Sigmoid colon (tissue), 6 donors: ENCODE measurements at regions not wholly inside any gene's neighbourhood (a gene's known extent, or its start where the extent isn't known, plus 50 kb on each side); places are given as distances from the start of the nearest gene placed in this dataset.

Experiments
- DNase-seq: peaks from one replicate; pipeline ENCODE4 v3.0.0-alpha.2; 2019
- H3K27ac ChIP-seq, 4 donors: fragments of 200-600 bp; sonication (generic); one replicate each; pipeline ENCODE4 v1.5.1; 2016 to 2019; ENCODE audit warnings: mild to moderate bottlenecking in 1 of 4
- H3K27me3 ChIP-seq, 3 donors: fragments of 200-600 bp; sonication (generic); one replicate each; pipeline ENCODE4 v1.5.1; 2019; ENCODE audit warnings: mild to moderate bottlenecking in 1 of 3
- H3K36me3 ChIP-seq, 4 donors: fragments of 200-600 bp; sonication (generic); one replicate each; pipeline ENCODE4 v1.5.1; 2016 to 2019
- H3K4me1 ChIP-seq, 4 donors: fragments of 200-600 bp; sonication (generic); one replicate each; pipeline ENCODE4 v1.5.1; 2017 to 2019
- H3K4me3 ChIP-seq, 4 donors: fragments of 200-600 bp; sonication (generic); one replicate each; pipeline ENCODE4 v1.5.1; 2017 to 2019; ENCODE audit warnings: mild to moderate bottlenecking in 2 of 4, moderate library complexity in 1 of 4
- H3K9me3 ChIP-seq, 4 donors: fragments of 200-600 bp in 3 of 4; sonication (generic) in 3 of 4; one replicate each; pipeline versions ENCODE4 v1.5.1 to v1.6.1; 2013 to 2019
- CTCF ChIP-seq, 4 experiments: fragments of 450-650 bp in 3 of 4; fragments of 200-600 bp in 1 of 4; IDR thresholded peaks; one replicate each; pipeline ENCODE4 v1.5.1; 2016 to 2019; ENCODE audit warnings: antibody characterized with exemption in 4 of 4, mild to moderate bottlenecking in 3 of 4, moderate library complexity in 2 of 4
- EP300 ChIP-seq, 4 donors: sonication (generic); formaldehyde crosslinking; IDR thresholded peaks; one replicate each; pipeline ENCODE4 v1.6.1; 2017; ENCODE audit warnings: antibody characterized with exemption in 4 of 4
- POLR2A ChIP-seq, 2 donors: fragments of 450-650 bp; IDR thresholded peaks; one replicate each; pipeline ENCODE4 v1.6.1; 2016; ENCODE audit warnings: antibody characterized with exemption in 2 of 2, mild to moderate bottlenecking in 2 of 2, moderate library complexity in 2 of 2
- POLR2AphosphoS5 ChIP-seq, 4 donors: sonication (generic); formaldehyde crosslinking; IDR thresholded peaks; one replicate each; pipeline ENCODE4 v1.6.1; 2017; ENCODE audit warnings: antibody characterized with exemption in 4 of 4
- WGBS, 2 donors: extraction: QIAGEN DNeasy Blood & Tissue Kit; methylation state at CpG; one replicate each; pipeline ENCODE4 v1.1.7; 2013; 5-methylcytosine and 5-hydroxymethylcytosine counted together
- intact Hi-C: fragments of 100-400 bp; cut with DNase I; formaldehyde crosslinking; loops from one replicate; pipeline ENCODE4 v1.15.1; 2023
- donor health status: healthy with polysubstance abuse.
- donor health status: healthy.

GRCh38 chrX:16376056-16376455, 208.8 kb downstream of the MAGEB17 start:
- WGBS, 2 donors = 89 to 90% methylated on average over 2 of the region's 2 CpGs
- TF ChIP-seq CTCF (IDR thresholded peaks at IDR 0.05) (no peak), POLR2A (IDR thresholded peaks at IDR 0.05) (no peak), POLR2AphosphoS5 (IDR thresholded peaks at IDR 0.05) (no peak), EP300 (IDR thresholded peaks at IDR 0.05) (no peak)
- no peak for DNase-seq
- H3K27me3 ChIP-seq = no peaks in the 10 kb centered on the region
- H3K27ac ChIP-seq = no peak overlapping the region
- no peaks in the 10 kb centered on the region for H3K36me3 ChIP-seq
- H3K4me1 ChIP-seq = no peaks in the 10 kb centered on the region
- no peak overlapping the region for H3K4me3 ChIP-seq
- no peaks in the 10 kb centered on the region for H3K9me3 ChIP-seq
- intact Hi-C loops = no loop called here

GRCh38 chrX:16386126-16386525, 218.8 kb downstream of the MAGEB17 start:
- no peaks in the 10 kb centered on the region for H3K9me3 ChIP-seq
- TF ChIP-seq EP300 (IDR thresholded peaks at IDR 0.05) = no peak
- no peak for TF ChIP-seq POLR2AphosphoS5 (IDR thresholded peaks at IDR 0.05)
- TF ChIP-seq CTCF (IDR thresholded peaks at IDR 0.05) = no peak
- TF ChIP-seq POLR2A (IDR thresholded peaks at IDR 0.05) = no peak
- H3K4me3 ChIP-seq = no peak overlapping the region
- DNase-seq = no peak
- H3K4me1 ChIP-seq = no peaks in the 10 kb centered on the region
- H3K27ac ChIP-seq = no peak overlapping the region
- intact Hi-C loops = no loop called here
- H3K36me3 ChIP-seq = no peaks in the 10 kb centered on the region
- H3K27me3 ChIP-seq = no peaks in the 10 kb centered on the region

GRCh38 chrX:16392597-16392996, 225.3 kb downstream of the MAGEB17 start:
- TF ChIP-seq POLR2AphosphoS5 (IDR thresholded peaks at IDR 0.05) (no peak), CTCF (IDR thresholded peaks at IDR 0.05) (no peak), EP300 (IDR thresholded peaks at IDR 0.05) (no peak), POLR2A (IDR thresholded peaks at IDR 0.05) (no peak)
- no peaks in the 10 kb centered on the region for H3K27me3 ChIP-seq
- intact Hi-C loops = no loop called here
- no peaks in the 10 kb centered on the region for H3K4me1 ChIP-seq
- H3K4me3 ChIP-seq = no peak overlapping the region
- WGBS, 2 donors = 92 to 99% methylated on average over 2 of the region's 2 CpGs
- no peak for DNase-seq
- H3K9me3 ChIP-seq = no peaks in the 10 kb centered on the region
- H3K27ac ChIP-seq = no peak overlapping the region
- no peaks in the 10 kb centered on the region for H3K36me3 ChIP-seq

- no peaks in the 10 kb centered on the region for H3K9me3 ChIP-seq
- TF ChIP-seq CTCF (IDR thresholded peaks at IDR 0.05) = no peak
- TF ChIP-seq POLR2AphosphoS5 (IDR thresholded peaks at IDR 0.05) = no peak
- TF ChIP-seq EP300 (IDR thresholded peaks at IDR 0.05) = no peak
- no peak for TF ChIP-seq POLR2A (IDR thresholded peaks at IDR 0.05)
- DNase-seq = no peak
Measured at GRCh38 chrX:16394290-16394689, 227.0 kb downstream of the MAGEB17 start.

GRCh38 chrX:16403808-16404207, 236.5 kb downstream of the MAGEB17 start:
- H3K4me3 ChIP-seq = no peak overlapping the region
- no peak overlapping the region for H3K27ac ChIP-seq
- WGBS, 2 donors = 67 to 78% methylated on average over 2 of the region's 2 CpGs
- intact Hi-C loops = no loop called here
- TF ChIP-seq EP300 (IDR thresholded peaks at IDR 0.05) = no peak
- TF ChIP-seq CTCF (IDR thresholded peaks at IDR 0.05) = no peak
- no peak for TF ChIP-seq POLR2AphosphoS5 (IDR thresholded peaks at IDR 0.05)
- no peak for DNase-seq
- H3K36me3 ChIP-seq = no peaks in the 10 kb centered on the region
- no peaks in the 10 kb centered on the region for H3K4me1 ChIP-seq
- no peaks in the 10 kb centered on the region for H3K27me3 ChIP-seq
- H3K9me3 ChIP-seq = no peaks in the 10 kb centered on the region

More at GRCh38 chrX:16394290-16394689, 227.0 kb downstream of the MAGEB17 start:
- Histone ChIP-seq H3K4me3 (no peak overlapping the region), H3K4me1 (no peaks in the 10 kb centered on the region), H3K36me3 (no peaks in the 10 kb centered on the region), H3K27me3 (no peaks in the 10 kb centered on the region), H3K27ac (no peak overlapping the region)
- intact Hi-C loops = no loop called here
- 84 to 89% methylated on average over 3 of the region's 3 CpGs for WGBS, 2 donors
